ENCODE measurements at regions not wholly inside any gene's neighbourhood (a gene's known extent, or its start where the extent isn't known, plus 50 kb on each side); places are given as distances from the start of the nearest gene placed in this dataset.
"Not testable (repeated sequence)": the region's sequence is repeated elsewhere in the genome, so short reads cannot be mapped to it uniquely, and the experiment has no call there.

GRCh38 chr5:112064956-112065355, 308.0 kb upstream of the NREP start:
- POLR2A ChIA-PET = interaction anchor here (0.6 kb wide), 1 partner anchor 424 kb away, joined by 3 read pairs; no protein-coding TSS in a partner anchor
- no peak overlapping the region for H3K27ac Mint-ChIP-seq

GRCh38 chr5:112064271-112064701, 307.3 kb upstream of the NREP start:
- no peaks in the 10 kb centered on the region for H3K4me1 Mint-ChIP-seq (ENCODE audit: low read depth)
- DNase-seq (no peak), ATAC-seq (no peak)
- no peaks in the 10 kb centered on the region for H3K9me3 Mint-ChIP-seq (ENCODE audit: insufficient read depth)
- CTCF ChIA-PET = no interaction called here
- H3K4me3 Mint-ChIP-seq = no peak overlapping the region
- no peaks in the 10 kb centered on the region for H3K27me3 Mint-ChIP-seq (ENCODE audit: low read depth)
- POLR2A ChIA-PET = interaction anchor here (0.6 kb wide), 1 partner anchor 423 kb away, joined by 3 read pairs; no protein-coding TSS in a partner anchor
- H3K36me3 Mint-ChIP-seq (ENCODE audit: low read depth) = no peaks in the 10 kb centered on the region
- H3K27ac Mint-ChIP-seq = no peak overlapping the region

More at GRCh38 chr5:112064956-112065355, 308.0 kb upstream of the NREP start:
- no peak overlapping the region for H3K4me3 Mint-ChIP-seq
- ATAC-seq = no peak
- H3K4me1 Mint-ChIP-seq (ENCODE audit: low read depth) = no peaks in the 10 kb centered on the region
- no peak for DNase-seq
- H3K9me3 Mint-ChIP-seq (ENCODE audit: insufficient read depth) = no peaks in the 10 kb centered on the region
- no peaks in the 10 kb centered on the region for H3K27me3 Mint-ChIP-seq (ENCODE audit: low read depth)
- CTCF ChIA-PET = no interaction called here
- H3K36me3 Mint-ChIP-seq (ENCODE audit: low read depth) = no peaks in the 10 kb centered on the region

- no peaks in the 10 kb centered on the region for H3K27me3 Mint-ChIP-seq (ENCODE audit: low read depth)
- no peak overlapping the region for H3K27ac Mint-ChIP-seq
- no peaks in the 10 kb centered on the region for H3K4me1 Mint-ChIP-seq (ENCODE audit: low read depth)
- no peaks in the 10 kb centered on the region for H3K36me3 Mint-ChIP-seq (ENCODE audit: low read depth)
- ATAC-seq (no peak), DNase-seq (no peak)
- H3K4me3 Mint-ChIP-seq = no peak overlapping the region
- H3K9me3 Mint-ChIP-seq (ENCODE audit: insufficient read depth) = no peaks in the 10 kb centered on the region
- POLR2A ChIA-PET = no interaction called here
- CTCF ChIA-PET = no interaction called here
Measured at GRCh38 chr5:112063856-112064255, 306.9 kb upstream of the NREP start.

- H3K27me3 Mint-ChIP-seq (ENCODE audit: low read depth) = no peaks in the 10 kb centered on the region
- no peak for ATAC-seq
Measured at GRCh38 chr5:112063191-112063590, 306.2 kb upstream of the NREP start.

GRCh38 chr5:112062181-112062580, 305.2 kb upstream of the NREP start:
- CTCF ChIA-PET = no interaction called here

More at GRCh38 chr5:112063191-112063590, 306.2 kb upstream of the NREP start:
- ChIA-PET POLR2A (no interaction called here), CTCF (no interaction called here)
- no peak for DNase-seq
- no peaks in the 10 kb centered on the region for H3K4me1 Mint-ChIP-seq (ENCODE audit: low read depth)
- no peaks in the 10 kb centered on the region for H3K9me3 Mint-ChIP-seq (ENCODE audit: insufficient read depth)
- no peak overlapping the region for H3K4me3 Mint-ChIP-seq
- H3K27ac Mint-ChIP-seq = no peak overlapping the region
- H3K36me3 Mint-ChIP-seq (ENCODE audit: low read depth) = no peaks in the 10 kb centered on the region

GRCh38 chr5:112061666-112062065, 304.7 kb upstream of the NREP start:
- Mint-ChIP-seq H3K36me3 (ENCODE audit: low read depth) (no peaks in the 10 kb centered on the region), H3K27ac (no peak overlapping the region), H3K9me3 (ENCODE audit: insufficient read depth) (no peaks in the 10 kb centered on the region), H3K4me3 (no peak overlapping the region), H3K4me1 (ENCODE audit: low read depth) (no peaks in the 10 kb centered on the region), H3K27me3 (ENCODE audit: low read depth) (no peaks in the 10 kb centered on the region)
- CTCF ChIA-PET = no interaction called here
- DNase-seq (no peak), ATAC-seq (no peak)
- POLR2A ChIA-PET = no interaction called here

More at GRCh38 chr5:112062181-112062580, 305.2 kb upstream of the NREP start:
- Mint-ChIP-seq H3K4me3 (no peak overlapping the region), H3K9me3 (ENCODE audit: insufficient read depth) (no peaks in the 10 kb centered on the region), H3K4me1 (ENCODE audit: low read depth) (no peaks in the 10 kb centered on the region), H3K27ac (no peak overlapping the region), H3K36me3 (ENCODE audit: low read depth) (no peaks in the 10 kb centered on the region), H3K27me3 (ENCODE audit: low read depth) (no peaks in the 10 kb centered on the region)
- POLR2A ChIA-PET = no interaction called here
- ATAC-seq (no peak), DNase-seq (no peak)

GRCh38 chr5:112059579-112060135, 302.7 kb upstream of the NREP start:
- H3K36me3 Mint-ChIP-seq (ENCODE audit: low read depth) = no peaks in the 10 kb centered on the region
- DNase-seq (no peak), ATAC-seq (no peak)
- no peaks in the 10 kb centered on the region for H3K4me1 Mint-ChIP-seq (ENCODE audit: low read depth)
- H3K9me3 Mint-ChIP-seq (ENCODE audit: insufficient read depth) = no peaks in the 10 kb centered on the region
- H3K4me3 Mint-ChIP-seq = no peak overlapping the region
- POLR2A ChIA-PET = no interaction called here
- H3K27ac Mint-ChIP-seq = no peak overlapping the region
- CTCF ChIA-PET = no interaction called here
- no peaks in the 10 kb centered on the region for H3K27me3 Mint-ChIP-seq (ENCODE audit: low read depth)

- POLR2A ChIA-PET = no interaction called here
Measured at GRCh38 chr5:112049738-112050137, 292.7 kb upstream of the NREP start.

GRCh38 chr5:112036206-112036605, 279.2 kb upstream of the NREP start:
- Mint-ChIP-seq H3K36me3 (ENCODE audit: low read depth) (no peaks in the 10 kb centered on the region), H3K27me3 (ENCODE audit: low read depth) (no peaks in the 10 kb centered on the region), H3K4me1 (ENCODE audit: low read depth) (no peaks in the 10 kb centered on the region), H3K9me3 (ENCODE audit: insufficient read depth) (no peaks in the 10 kb centered on the region), H3K27ac (no peak overlapping the region), H3K4me3 (no peak overlapping the region)
- DNase-seq = no peak
- ChIA-PET CTCF (no interaction called here), POLR2A (no interaction called here)
- no peak for ATAC-seq

More at GRCh38 chr5:112049738-112050137, 292.7 kb upstream of the NREP start:
- Mint-ChIP-seq H3K27me3 (ENCODE audit: low read depth) (no peaks in the 10 kb centered on the region), H3K9me3 (ENCODE audit: insufficient read depth) (no peaks in the 10 kb centered on the region), H3K27ac (no peak overlapping the region), H3K4me3 (no peak overlapping the region), H3K36me3 (ENCODE audit: low read depth) (no peaks in the 10 kb centered on the region), H3K4me1 (ENCODE audit: low read depth) (no peaks in the 10 kb centered on the region)
- ATAC-seq = no peak
- CTCF ChIA-PET = no interaction called here
- DNase-seq = no peak

- no peaks in the 10 kb centered on the region for H3K36me3 Mint-ChIP-seq (ENCODE audit: low read depth)
- ChIA-PET CTCF (no interaction called here), POLR2A (no interaction called here)
- H3K27ac Mint-ChIP-seq = no peak overlapping the region
- H3K27me3 Mint-ChIP-seq (ENCODE audit: low read depth) = no peaks in the 10 kb centered on the region
- H3K9me3 Mint-ChIP-seq (ENCODE audit: insufficient read depth) = peaks cover 3% of the 10 kb centered on the region
- ATAC-seq (no peak), DNase-seq (no peak)
- no peak overlapping the region for H3K4me3 Mint-ChIP-seq
- no peaks in the 10 kb centered on the region for H3K4me1 Mint-ChIP-seq (ENCODE audit: low read depth)
Measured at GRCh38 chr5:112034421-112034979, 277.5 kb upstream of the NREP start.

- H3K4me1 Mint-ChIP-seq (ENCODE audit: low read depth); CTCF ChIA-PET; H3K4me3 Mint-ChIP-seq; POLR2A ChIA-PET; H3K27ac Mint-ChIP-seq; H3K36me3 Mint-ChIP-seq (ENCODE audit: low read depth); DNase-seq; H3K9me3 Mint-ChIP-seq (ENCODE audit: insufficient read depth); H3K27me3 Mint-ChIP-seq (ENCODE audit: low read depth); ATAC-seq: not testable (repeated sequence)
Measured at GRCh38 chr5:112026879-112027278, 269.9 kb upstream of the NREP start.

- no peak overlapping the region for H3K27ac Mint-ChIP-seq
- POLR2A ChIA-PET = no interaction called here
- peaks cover 8% of the 10 kb centered on the region for H3K9me3 Mint-ChIP-seq (ENCODE audit: insufficient read depth)
- H3K36me3 Mint-ChIP-seq (ENCODE audit: low read depth) = no peaks in the 10 kb centered on the region
- H3K4me1 Mint-ChIP-seq (ENCODE audit: low read depth) = no peaks in the 10 kb centered on the region
- no peaks in the 10 kb centered on the region for H3K27me3 Mint-ChIP-seq (ENCODE audit: low read depth)
- no peak for ATAC-seq
- CTCF ChIA-PET = no interaction called here
- H3K4me3 Mint-ChIP-seq = no peak overlapping the region
- DNase-seq = no peak
Measured at GRCh38 chr5:112025757-112026156, 268.8 kb upstream of the NREP start.

GRCh38 chr5:112024769-112025168, 267.8 kb upstream of the NREP start:
- no peaks in the 10 kb centered on the region for H3K4me1 Mint-ChIP-seq (ENCODE audit: low read depth)

More at GRCh38 chr5:112024769-112025168, 267.8 kb upstream of the NREP start:
- H3K27ac Mint-ChIP-seq = no peak overlapping the region
- H3K4me3 Mint-ChIP-seq = no peak overlapping the region
- H3K9me3 Mint-ChIP-seq (ENCODE audit: insufficient read depth) = peaks cover 5% of the 10 kb centered on the region
- ChIA-PET CTCF (no interaction called here), POLR2A (no interaction called here)
- no peaks in the 10 kb centered on the region for H3K27me3 Mint-ChIP-seq (ENCODE audit: low read depth)
- ATAC-seq (no peak), DNase-seq (no peak)
- no peaks in the 10 kb centered on the region for H3K36me3 Mint-ChIP-seq (ENCODE audit: low read depth)

All from activated CD8-positive, alpha-beta T cell treated with anti-CD3 and anti-CD28 coated beads, Interleukin-2, amount 10 ng/mL, durations not matched to agents 7 days and 5 days (primary cell).